ENCODE measurements at regions not wholly inside any gene's neighbourhood (a gene's known extent, or its start where the extent isn't known, plus 50 kb on each side); places are given as distances from the start of the nearest gene placed in this dataset.

DNA sequence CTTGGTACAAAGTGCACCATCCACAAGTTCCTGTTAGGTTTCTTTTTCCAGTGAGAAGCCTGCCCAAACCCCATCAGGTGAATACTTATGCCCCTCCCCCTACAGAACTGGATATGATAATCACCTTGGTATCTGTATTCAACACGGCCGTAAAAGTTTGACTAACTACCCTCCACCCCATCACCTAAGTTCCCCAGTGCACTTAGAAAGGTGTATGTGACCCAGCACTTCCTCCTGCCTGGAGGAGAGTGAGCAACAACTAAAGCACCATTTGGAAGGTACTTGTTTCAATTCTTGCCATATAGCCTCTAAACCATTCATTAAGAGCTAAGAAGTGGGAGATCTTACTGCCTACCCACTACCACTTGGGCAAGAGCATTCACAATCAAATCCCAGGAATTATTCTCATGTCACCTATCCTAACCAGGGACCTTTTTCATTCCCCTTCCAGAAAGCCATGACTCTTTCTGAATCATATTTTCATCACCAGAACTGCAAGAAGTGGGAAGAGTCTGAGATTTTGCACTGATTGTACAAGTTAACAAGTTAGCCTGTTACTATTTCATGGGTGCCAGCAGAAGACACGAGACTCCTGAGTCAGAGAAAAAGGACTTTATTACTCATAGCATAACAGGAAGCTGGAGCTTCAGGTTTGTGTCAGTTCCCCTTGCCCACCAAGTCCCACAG is 53.5 kb upstream of the NDUFV2 start:
- CTCF ChIA-PET (ENCODE audit: partially characterized antibody), result no interaction called here
- Histone ChIP-seq H3K23ac (ENCODE audit: insufficient read length) (no peak overlapping the region), H2BK12ac (ENCODE audit: low read depth, low read length) (no peak overlapping the region), H3K4me3 (ENCODE audit: extremely low read depth in 1 of 4, insufficient read depth in 2 of 4, low read depth in 3 of 4, low read length in 4 of 4) (no peak overlapping the region), H3K9me3 (ENCODE audit: insufficient read depth in 2 of 2, low read depth in 1 of 2, low read length in 1 of 2) (peaks cover 20 to 37% of the 10 kb centered on the region in 2 experiments), H3K79me2 (ENCODE audit: control insufficient read depth in 1 of 2, insufficient read depth in 2 of 2, low read length in 2 of 2) (no peaks in the 10 kb centered on the region), H2BK120ac (replicated peaks; ENCODE audit: low read depth, low read length) (no peak overlapping the region), H4K91ac (replicated peaks; ENCODE audit: insufficient read length, low read length) (no peak overlapping the region), H2BK5ac (ENCODE audit: low read depth, low read length) (no peak overlapping the region), H3K4ac (replicated peaks; ENCODE audit: insufficient read length, low read depth, low read length) (no peak overlapping the region), H3K36me3 (ENCODE audit: control insufficient read depth in 2 of 4, insufficient read depth in 4 of 4, low read length in 3 of 4) (no peaks in the 10 kb centered on the region), H2BK15ac (ENCODE audit: low read length) (no peak overlapping the region), H3K4me2 (ENCODE audit: insufficient read depth in 1 of 2, low read depth in 2 of 2, low read length in 2 of 2) (no peak overlapping the region), H2AFZ (ENCODE audit: low read length) (no peak overlapping the region), H4K5ac (ENCODE audit: insufficient read length, low read depth, low read length) (no peak overlapping the region), H3K56ac (replicated peaks; ENCODE audit: insufficient read length, low read depth, low read length) (no peak overlapping the region), H3K27ac (ENCODE audit: low read depth, low read length) (no peak overlapping the region), H3K9ac (replicated peaks in 1 of 4; ENCODE audit: extremely low read depth in 1 of 4, low read depth in 3 of 4, low read length in 3 of 4) (no peak overlapping the region), H4K20me1 (replicated peaks in 1 of 2; ENCODE audit: control insufficient read depth in 1 of 2, insufficient read depth in 2 of 2, low read length in 2 of 2) (no peaks in the 10 kb centered on the region), H3K23me2 (ENCODE audit: low read depth, low read length) (no peaks in the 10 kb centered on the region), H2AK5ac (ENCODE audit: low read depth, low read length) (no peak overlapping the region), H3K14ac (ENCODE audit: insufficient read length) (no peak overlapping the region), H3K79me1 (ENCODE audit: low read depth, low read length) (no peaks in the 10 kb centered on the region), H3K4me1 (replicated peaks in 1 of 4; ENCODE audit: control insufficient read depth in 3 of 4, insufficient read depth in 4 of 4, low read length in 3 of 4) (no peaks in the 10 kb centered on the region), H4K8ac (ENCODE audit: extremely low read depth, insufficient read depth, low read length) (no peak overlapping the region), H3K18ac (ENCODE audit: extremely low read depth, low read length) (no peak overlapping the region), H3K27me3 (replicated peaks in 1 of 4; ENCODE audit: control insufficient read depth in 3 of 4, extremely low read depth in 1 of 4, insufficient read depth in 3 of 4, low read length in 3 of 4) (no peaks in the 10 kb centered on the region), H2BK20ac (ENCODE audit: low read length) (no peak overlapping the region)
- DNase-seq (ENCODE audit: low read depth in 1 of 2, low spot score in 2 of 2) (no peak), FAIRE-seq (no peak)
- POLR2A ChIA-PET (ENCODE audit: partially characterized antibody), result interaction anchor here (1.1 kb wide), 1 partner anchor 8 kb away, joined by 3 read pairs; no protein-coding TSS in a partner anchor
- WGBS, 2 experiments (ENCODE audit: extremely low coverage in 1 of 2, insufficient coverage in 1 of 2, insufficient read length in 1 of 2, insufficient replicate concordance in 2 of 2, low coverage in 1 of 2, low lambda C conversion rate in 2 of 2, missing lambda C conversion rate in 1 of 2), result 83% methylated on average over 3 of the region's 3 CpGs; no CpG with 5 or more reads in 1 of the 2 experiments

Measured in H1 (cell line).